DMS153 treated with DMSO at 0.1 percent for 48 hours (cell line): ENCODE measurements at regions not wholly inside any gene's neighbourhood (a gene's known extent, or its start where the extent isn't known, plus 50 kb on each side); places are given as distances from the start of the nearest gene placed in this dataset.
"Not testable (repeated sequence)": the region's sequence is repeated elsewhere in the genome, so short reads cannot be mapped to it uniquely, and the experiment has no call there.

Source experiments
- DNase-seq: peaks from one replicate; lab custom pipeline; 2025; ENCODE audit not compliant: unreplicated experiment; lab: John Stamatoyannopoulos, UW

- no peak for DNase-seq
Observed at GRCh38 chr1:181170194-181170593, 81.7 kb downstream of the IER5 start.

- no peak for DNase-seq
Observed at GRCh38 chr1:181172082-181172481, 83.6 kb downstream of the IER5 start.

- no peak for DNase-seq
Observed at GRCh38 chr1:181173761-181174447, 85.4 kb downstream of the IER5 start.

- DNase-seq, result no peak
Observed at GRCh38 chr1:181174861-181175260, 86.4 kb downstream of the IER5 start.

- DNase-seq, result no peak
Observed at GRCh38 chr1:181175356-181175910, 86.9 kb downstream of the IER5 start.

GRCh38 chr1:181175955-181176354, 87.5 kb downstream of the IER5 start:
- no peak for DNase-seq

- no peak for DNase-seq
Observed at GRCh38 chr1:181178241-181178879, 89.9 kb downstream of the IER5 start.

- no peak for DNase-seq
Observed at GRCh38 chr1:181179279-181179986, 90.9 kb downstream of the IER5 start.

GRCh38 chr1:181179987-181180365, 91.5 kb downstream of the IER5 start:
- peak; percentile 50 for DNase-seq

- no peak for DNase-seq
Observed at GRCh38 chr1:181180407-181181031, 92.0 kb downstream of the IER5 start.

GRCh38 chr1:181181792-181182585, 93.5 kb downstream of the IER5 start:
- DNase-seq, result no peak

- DNase-seq, result no peak
Observed at GRCh38 chr1:181184621-181185020, 96.1 kb downstream of the IER5 start.

GRCh38 chr1:181185461-181185860, 97.0 kb downstream of the IER5 start:
- no peak for DNase-seq

GRCh38 chr1:181186133-181186532, 97.6 kb downstream of the IER5 start:
- DNase-seq, result not testable (repeated sequence)

GRCh38 chr1:181187337-181188126, 99.0 kb downstream of the IER5 start:
- DNase-seq, result no peak

- DNase-seq, result no peak
Observed at GRCh38 chr1:181189245-181189644, 100.7 kb downstream of the IER5 start.

GRCh38 chr1:181189691-181190363, 101.3 kb downstream of the IER5 start:
- peak; percentile 61 for DNase-seq

- DNase-seq, result no peak
Observed at GRCh38 chr1:181190364-181191035, 102.0 kb downstream of the IER5 start.
